ENCODE measurements at regions not wholly inside any gene's neighbourhood (a gene's known extent, or its start where the extent isn't known, plus 50 kb on each side); places are given as distances from the start of the nearest gene placed in this dataset.

DNA sequence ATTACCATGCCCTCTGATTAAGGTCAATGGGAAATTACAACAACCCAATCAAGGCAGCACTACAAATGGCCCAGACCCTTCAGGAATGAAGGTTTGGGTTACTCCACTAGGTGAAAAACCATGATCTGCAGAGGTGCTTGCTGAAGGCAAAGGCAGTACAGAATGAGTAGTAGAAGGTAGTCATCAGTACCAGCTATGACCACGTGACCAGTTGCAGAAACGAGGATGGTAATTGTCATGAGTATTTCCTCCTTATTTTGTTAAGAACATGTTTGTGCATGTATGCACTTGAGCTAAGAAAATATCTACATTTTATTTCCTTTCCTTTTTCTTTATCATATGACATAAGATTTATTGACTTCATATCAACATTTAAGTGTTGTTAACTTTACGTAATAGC lies 607.1 kb downstream of the KCNT2 start:
- H3K4me3 ChIP-seq (ENCODE audit: low read length) = no peak overlapping the region
- H3K36me3 ChIP-seq (ENCODE audit: insufficient read depth, low read depth, low read length) = no peaks in the 10 kb centered on the region; the same call in 1 of the 2 replicates
- H3K27me3 ChIP-seq (ENCODE audit: insufficient read depth, low read length) = no peaks in the 10 kb centered on the region
- H3K9ac ChIP-seq (ENCODE audit: low read depth, low read length) = no peak overlapping the region
- 0 out of 2 replicates have a peak, but pooled peaks cover 2% of the 10 kb centered on the region for H3K9me3 ChIP-seq (ENCODE audit: insufficient read depth, low read depth, low read length)
- peaks cover 12% of the 10 kb centered on the region; the same call in 1 of the 2 replicates for H3K4me1 ChIP-seq (ENCODE audit: insufficient read depth, low read length)
- H3K27ac ChIP-seq (ENCODE audit: low read length) = no peak overlapping the region

DNA sequence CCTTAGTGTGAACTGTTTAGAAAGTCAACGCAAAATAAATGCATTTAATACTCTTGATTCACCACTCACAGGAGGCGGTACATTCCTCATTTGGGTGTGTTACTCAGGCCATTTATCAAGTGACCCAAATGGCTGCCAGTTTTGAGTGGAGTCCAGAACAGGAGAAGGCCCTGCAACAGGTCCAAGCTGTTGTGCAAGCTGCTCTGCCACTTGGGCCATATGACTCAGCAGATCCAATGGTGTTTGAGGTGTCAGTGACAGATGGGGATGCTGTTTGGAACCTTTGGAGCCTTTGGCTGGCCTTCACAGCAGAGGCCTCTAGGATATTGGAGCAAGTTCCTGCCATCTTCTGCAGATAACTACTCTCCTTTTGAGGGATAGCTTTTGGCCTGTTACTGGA lies 609.2 kb downstream of the KCNT2 start:
- peaks cover 6% of the 10 kb centered on the region; the same call in 1 of the 2 replicates for H3K4me1 ChIP-seq (ENCODE audit: insufficient read depth, low read length)
- H3K4me3 ChIP-seq (ENCODE audit: low read length) = no peak overlapping the region
- H3K27me3 ChIP-seq (ENCODE audit: insufficient read depth, low read length) = no peaks in the 10 kb centered on the region
- no peak overlapping the region for H3K9ac ChIP-seq (ENCODE audit: low read depth, low read length)
- H3K36me3 ChIP-seq (ENCODE audit: insufficient read depth, low read depth, low read length) = no peaks in the 10 kb centered on the region; the same call in 1 of the 2 replicates
- 0 out of 2 replicates have a peak, but pooled peaks cover 2% of the 10 kb centered on the region for H3K9me3 ChIP-seq (ENCODE audit: insufficient read depth, low read depth, low read length)
- no peak overlapping the region for H3K27ac ChIP-seq (ENCODE audit: low read length)

DNA sequence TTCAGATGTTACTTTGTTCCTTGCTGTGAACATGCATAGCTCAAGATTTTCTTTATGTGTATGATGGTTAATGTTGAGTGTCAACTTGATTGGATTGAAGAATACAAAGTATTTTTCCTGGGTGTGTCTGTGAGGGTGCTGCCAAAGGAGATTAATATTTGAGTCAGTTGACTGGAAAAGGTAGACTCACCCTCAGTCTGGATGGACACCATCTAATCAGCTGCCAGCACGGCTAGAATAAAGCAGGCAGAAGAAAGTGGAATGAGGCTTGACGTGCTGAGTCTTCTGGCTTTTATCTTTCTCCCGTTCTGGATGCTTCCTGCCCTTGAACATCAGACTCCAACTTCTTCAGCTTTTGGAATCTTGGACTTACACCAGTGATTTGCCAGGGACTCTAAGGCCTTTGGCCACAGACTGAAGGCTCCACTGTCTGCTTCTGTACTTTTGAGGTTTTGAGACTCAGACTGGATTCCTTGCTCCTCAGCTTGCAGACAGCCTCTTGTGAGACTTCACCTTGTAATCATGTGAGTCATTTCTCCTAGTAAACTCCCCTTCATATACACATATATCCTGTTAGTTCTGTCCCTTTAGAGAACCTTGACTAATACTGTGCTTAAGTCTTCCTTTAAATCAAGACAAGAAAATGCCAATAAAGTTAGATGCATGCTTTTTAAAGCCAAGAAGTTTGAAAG lies 626.6 kb downstream of the KCNT2 start:
- no peak overlapping the region for H3K9ac ChIP-seq (ENCODE audit: low read depth, low read length)
- H3K4me3 ChIP-seq (ENCODE audit: low read length) = no peak overlapping the region
- no peaks in the 10 kb centered on the region for H3K9me3 ChIP-seq (ENCODE audit: insufficient read depth, low read depth, low read length)
- no peaks in the 10 kb centered on the region for H3K4me1 ChIP-seq (ENCODE audit: insufficient read depth, low read length)
- H3K27me3 ChIP-seq (ENCODE audit: insufficient read depth, low read length) = no peaks in the 10 kb centered on the region
- no peaks in the 10 kb centered on the region for H3K36me3 ChIP-seq (ENCODE audit: insufficient read depth, low read depth, low read length)
- H3K27ac ChIP-seq (ENCODE audit: low read length) = no peak overlapping the region

DNA sequence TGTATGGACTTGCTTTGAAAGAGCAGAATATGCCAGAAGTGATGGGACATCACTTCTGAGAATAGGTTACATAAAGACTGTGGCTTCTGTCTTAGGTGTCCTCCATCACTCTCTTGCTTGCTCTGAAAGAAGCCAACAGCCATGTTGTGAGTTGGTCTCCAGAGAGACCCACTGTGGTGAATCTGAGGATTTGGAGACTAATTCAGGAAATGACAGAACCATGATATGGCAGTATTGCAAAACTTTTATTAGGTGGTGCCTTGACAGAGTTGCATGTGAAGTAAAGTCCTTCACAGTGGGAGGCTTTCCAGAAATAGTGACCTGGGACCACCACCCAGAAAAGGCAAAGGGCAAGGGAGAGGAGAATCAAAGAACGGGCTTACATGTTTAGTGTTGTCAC lies 628.6 kb downstream of the KCNT2 start:
- H3K4me1 ChIP-seq (ENCODE audit: insufficient read depth, low read length) = no peaks in the 10 kb centered on the region
- no peak overlapping the region for H3K9ac ChIP-seq (ENCODE audit: low read depth, low read length)
- H3K27ac ChIP-seq (ENCODE audit: low read length) = no peak overlapping the region

DNA sequence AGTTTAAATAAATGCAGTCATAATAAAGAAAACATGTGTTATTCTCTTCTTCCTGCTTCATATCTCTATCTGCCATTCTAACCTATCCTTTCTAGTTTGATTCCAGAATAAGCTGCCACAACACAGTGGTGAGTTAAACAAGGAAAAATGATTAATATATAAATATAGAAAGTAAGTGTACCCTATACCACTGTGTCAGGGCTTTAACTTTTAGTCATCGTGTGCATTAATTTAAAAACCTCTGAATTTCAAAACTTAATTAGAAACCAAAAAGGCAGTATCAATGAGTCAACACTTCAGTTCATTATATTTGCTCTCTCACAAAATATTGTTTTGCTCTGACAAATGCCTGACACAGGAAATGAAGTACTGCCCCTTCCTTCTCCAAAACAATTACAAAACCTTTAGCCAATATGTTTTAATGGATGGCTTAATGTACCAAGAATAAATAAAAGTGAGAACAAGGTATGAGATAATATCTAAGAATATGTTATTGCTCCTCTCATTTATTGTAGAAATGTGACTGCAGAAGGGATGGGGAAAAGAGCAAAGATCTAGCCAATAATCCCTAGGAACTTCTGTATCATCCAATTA lies 634.8 kb downstream of the KCNT2 start:
- no peaks in the 10 kb centered on the region for H3K27me3 ChIP-seq (ENCODE audit: insufficient read depth, low read length)
- H3K9me3 ChIP-seq (ENCODE audit: insufficient read depth, low read depth, low read length) = no peaks in the 10 kb centered on the region
- no peak overlapping the region for H3K4me3 ChIP-seq (ENCODE audit: low read length)
- no peak overlapping the region for H3K9ac ChIP-seq (ENCODE audit: low read depth, low read length)
- no peaks in the 10 kb centered on the region for H3K4me1 ChIP-seq (ENCODE audit: insufficient read depth, low read length)
- H3K27ac ChIP-seq (ENCODE audit: low read length) = no peak overlapping the region
- no peaks in the 10 kb centered on the region for H3K36me3 ChIP-seq (ENCODE audit: insufficient read depth, low read depth, low read length)

More for the DNA sequence above, 628.6 kb downstream of the KCNT2 start:
- no peaks in the 10 kb centered on the region for H3K27me3 ChIP-seq (ENCODE audit: insufficient read depth, low read length)
- no peaks in the 10 kb centered on the region for H3K36me3 ChIP-seq (ENCODE audit: insufficient read depth, low read depth, low read length)
- no peak overlapping the region for H3K4me3 ChIP-seq (ENCODE audit: low read length)
- no peaks in the 10 kb centered on the region for H3K9me3 ChIP-seq (ENCODE audit: insufficient read depth, low read depth, low read length)

DNA sequence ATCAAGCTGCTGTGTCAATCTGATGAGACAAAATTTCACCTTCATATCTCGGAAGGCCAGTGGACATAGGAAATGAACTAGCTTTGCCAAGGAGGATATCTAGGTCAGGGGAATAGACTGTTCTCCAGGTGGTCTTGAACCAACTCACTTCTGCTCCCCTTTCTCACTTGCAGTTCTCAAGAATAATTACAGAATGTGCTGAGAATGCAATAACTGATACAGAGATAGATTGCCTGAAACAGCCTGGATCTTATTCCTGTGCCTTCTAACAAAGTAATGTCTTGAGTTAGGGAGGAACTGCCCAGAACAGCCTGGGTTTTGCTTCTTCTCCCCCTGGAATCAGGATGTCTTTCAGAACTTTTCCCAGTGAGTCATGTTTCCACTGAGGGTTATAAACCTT lies 636.7 kb downstream of the KCNT2 start:
- no peak overlapping the region for H3K27ac ChIP-seq (ENCODE audit: low read length)
- H3K27me3 ChIP-seq (ENCODE audit: insufficient read depth, low read length) = no peaks in the 10 kb centered on the region
- no peaks in the 10 kb centered on the region for H3K36me3 ChIP-seq (ENCODE audit: insufficient read depth, low read depth, low read length)
- H3K4me3 ChIP-seq (ENCODE audit: low read length) = no peak overlapping the region
- H3K4me1 ChIP-seq (ENCODE audit: insufficient read depth, low read length) = no peaks in the 10 kb centered on the region
- H3K9me3 ChIP-seq (ENCODE audit: insufficient read depth, low read depth, low read length) = no peaks in the 10 kb centered on the region
- H3K9ac ChIP-seq (ENCODE audit: low read depth, low read length) = no peak overlapping the region

DNA sequence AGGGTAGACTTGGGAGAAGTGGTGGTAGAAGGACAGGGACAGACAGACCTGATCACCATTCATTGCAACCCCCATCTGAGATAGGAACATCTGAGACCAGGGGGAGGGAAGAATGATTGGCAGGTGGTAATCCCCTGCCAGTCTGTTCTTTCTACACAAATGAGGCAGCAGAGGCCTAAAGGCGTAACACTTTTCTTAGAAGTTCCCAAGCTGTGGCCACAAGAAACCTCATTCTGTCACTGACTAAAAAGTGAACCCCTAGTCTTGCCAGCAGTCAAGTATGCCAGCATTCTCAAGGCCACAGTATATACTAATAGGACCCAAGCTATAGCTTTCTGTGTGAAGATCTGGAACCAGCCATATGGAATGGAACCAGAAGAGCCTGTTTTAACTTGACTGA lies 638.0 kb downstream of the KCNT2 start:
- Histone ChIP-seq H3K27me3 (ENCODE audit: insufficient read depth, low read length) (no peaks in the 10 kb centered on the region), H3K27ac (ENCODE audit: low read length) (no peak overlapping the region), H3K9ac (ENCODE audit: low read depth, low read length) (no peak overlapping the region), H3K9me3 (ENCODE audit: insufficient read depth, low read depth, low read length) (no peaks in the 10 kb centered on the region), H3K36me3 (ENCODE audit: insufficient read depth, low read depth, low read length) (no peaks in the 10 kb centered on the region), H3K4me1 (ENCODE audit: insufficient read depth, low read length) (no peaks in the 10 kb centered on the region), H3K4me3 (ENCODE audit: low read length) (no peak overlapping the region)

DNA sequence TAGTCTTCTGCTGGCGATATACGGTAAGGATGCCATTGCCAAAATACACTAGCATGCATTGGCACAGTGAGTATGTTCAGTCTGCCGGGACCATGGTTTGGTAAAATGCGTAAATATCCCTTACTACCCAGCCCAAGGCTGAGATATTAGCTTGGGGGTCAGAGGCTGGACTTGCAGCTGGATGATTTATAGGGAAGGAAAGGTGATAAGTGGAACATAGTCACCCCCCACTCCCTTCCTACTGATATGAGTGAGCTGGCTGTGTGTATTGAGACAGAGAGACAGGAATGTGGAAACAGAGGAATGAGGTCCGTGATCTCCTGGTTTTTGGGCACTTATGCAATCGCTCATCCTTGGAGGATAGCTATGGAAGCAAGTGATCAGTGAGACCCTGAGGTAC lies 642.8 kb downstream of the KCNT2 start:
- H3K4me3 ChIP-seq (ENCODE audit: low read length) = no peak overlapping the region
- no peaks in the 10 kb centered on the region for H3K27me3 ChIP-seq (ENCODE audit: insufficient read depth, low read length)
- no peak overlapping the region for H3K27ac ChIP-seq (ENCODE audit: low read length)
- H3K9ac ChIP-seq (ENCODE audit: low read depth, low read length) = no peak overlapping the region
- H3K36me3 ChIP-seq (ENCODE audit: insufficient read depth, low read depth, low read length) = no peaks in the 10 kb centered on the region
- H3K4me1 ChIP-seq (ENCODE audit: insufficient read depth, low read length) = no peaks in the 10 kb centered on the region
- H3K9me3 ChIP-seq (ENCODE audit: insufficient read depth, low read depth, low read length) = no peaks in the 10 kb centered on the region

DNA sequence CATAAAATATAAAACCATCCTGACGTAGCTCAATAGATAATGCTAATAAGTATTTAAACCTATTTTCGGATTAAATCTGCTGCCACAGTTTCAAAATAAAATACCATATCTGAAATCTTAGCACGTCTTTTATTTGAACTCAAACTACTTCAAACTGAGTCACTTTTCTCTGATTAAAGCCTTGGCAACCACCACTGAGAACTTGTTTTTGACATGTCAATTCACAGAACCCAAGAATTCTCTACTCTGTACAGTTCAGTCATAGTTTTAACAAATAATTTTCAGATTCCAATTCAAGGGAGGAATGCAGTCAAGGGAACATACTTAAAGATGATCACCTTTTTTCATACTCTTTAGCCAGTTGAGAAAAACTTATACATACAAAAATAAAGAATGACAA lies 643.2 kb downstream of the KCNT2 start:
- Histone ChIP-seq H3K4me3 (ENCODE audit: low read length) (no peak overlapping the region), H3K9ac (ENCODE audit: low read depth, low read length) (no peak overlapping the region), H3K27me3 (ENCODE audit: insufficient read depth, low read length) (no peaks in the 10 kb centered on the region), H3K36me3 (ENCODE audit: insufficient read depth, low read depth, low read length) (no peaks in the 10 kb centered on the region), H3K4me1 (ENCODE audit: insufficient read depth, low read length) (no peaks in the 10 kb centered on the region), H3K9me3 (ENCODE audit: insufficient read depth, low read depth, low read length) (no peaks in the 10 kb centered on the region), H3K27ac (ENCODE audit: low read length) (no peak overlapping the region)

DNA sequence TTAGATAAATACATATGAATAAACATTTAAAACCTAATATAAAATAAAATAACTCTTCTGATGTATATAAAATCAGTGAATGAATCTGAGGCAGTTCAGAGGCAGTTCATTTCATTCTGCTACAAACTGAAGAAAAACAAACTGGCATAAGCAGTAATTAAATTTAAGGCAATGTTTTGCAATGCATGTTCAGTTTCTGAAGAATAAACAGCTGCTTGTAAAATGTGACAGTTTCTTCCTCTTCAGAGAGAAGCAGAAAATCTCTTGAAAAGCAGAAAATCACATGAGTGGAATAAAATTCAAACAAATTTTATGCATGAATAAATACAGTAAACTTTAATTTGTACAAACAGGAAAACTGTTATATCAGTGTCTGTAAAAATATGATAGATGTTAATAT lies 643.7 kb downstream of the KCNT2 start:
- Histone ChIP-seq H3K4me1 (ENCODE audit: insufficient read depth, low read length) (no peaks in the 10 kb centered on the region), H3K36me3 (ENCODE audit: insufficient read depth, low read depth, low read length) (no peaks in the 10 kb centered on the region), H3K27me3 (ENCODE audit: insufficient read depth, low read length) (no peaks in the 10 kb centered on the region), H3K4me3 (ENCODE audit: low read length) (no peak overlapping the region), H3K9ac (ENCODE audit: low read depth, low read length) (no peak overlapping the region), H3K27ac (ENCODE audit: low read length) (no peak overlapping the region), H3K9me3 (ENCODE audit: insufficient read depth, low read depth, low read length) (no peaks in the 10 kb centered on the region)

DNA sequence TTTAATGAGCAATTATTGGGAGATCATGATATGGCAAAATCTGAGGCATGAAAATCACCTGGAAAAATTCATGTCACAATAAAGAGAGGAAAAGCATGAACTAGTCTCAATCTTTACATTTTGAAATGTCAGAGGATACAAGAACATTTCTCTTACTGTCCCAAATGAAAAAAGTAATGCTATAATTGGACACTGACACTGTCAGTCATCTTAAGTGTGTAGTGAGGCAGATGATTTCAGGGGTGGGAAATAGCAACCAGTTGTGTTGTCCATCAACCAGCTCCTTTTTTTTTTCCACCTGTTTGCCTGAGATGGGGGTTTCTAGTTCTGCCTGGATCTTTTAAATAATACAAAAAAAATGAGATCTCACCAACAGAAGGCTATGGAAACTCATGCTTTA lies 646.2 kb downstream of the KCNT2 start:
- peaks cover 2% of the 10 kb centered on the region; the same call in 1 of the 2 replicates for H3K4me1 ChIP-seq (ENCODE audit: insufficient read depth, low read length)

DNA sequence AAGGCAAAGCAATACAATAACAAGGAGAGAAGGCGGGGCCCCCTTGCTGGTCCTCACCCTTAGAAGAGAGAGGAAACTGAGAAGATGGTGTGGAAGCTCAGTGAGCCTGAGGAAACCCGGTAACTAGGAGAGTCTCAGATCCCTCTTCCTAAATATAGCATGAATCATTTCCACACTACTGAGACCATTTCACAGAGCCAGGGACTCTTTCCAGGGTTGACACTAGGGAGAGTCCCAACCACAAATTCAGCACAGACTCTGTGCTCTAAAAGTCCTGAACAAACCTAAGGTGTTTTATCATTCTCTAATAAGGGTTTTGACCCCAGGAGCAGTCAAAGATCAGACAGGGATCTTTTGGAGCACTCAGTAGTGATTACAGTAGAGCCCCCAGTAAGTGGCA lies 647.7 kb downstream of the KCNT2 start:
- Histone ChIP-seq H3K4me3 (ENCODE audit: low read length) (no peak overlapping the region), H3K27me3 (ENCODE audit: insufficient read depth, low read length) (no peaks in the 10 kb centered on the region), H3K4me1 (ENCODE audit: insufficient read depth, low read length) (peaks cover 4% of the 10 kb centered on the region; the same call in 1 of the 2 replicates), H3K9ac (ENCODE audit: low read depth, low read length) (no peak overlapping the region), H3K36me3 (ENCODE audit: insufficient read depth, low read depth, low read length) (no peaks in the 10 kb centered on the region), H3K27ac (ENCODE audit: low read length) (no peak overlapping the region), H3K9me3 (ENCODE audit: insufficient read depth, low read depth, low read length) (no peaks in the 10 kb centered on the region)

More for the DNA sequence above, 646.2 kb downstream of the KCNT2 start:
- H3K36me3 ChIP-seq (ENCODE audit: insufficient read depth, low read depth, low read length) = no peaks in the 10 kb centered on the region
- no peak overlapping the region for H3K4me3 ChIP-seq (ENCODE audit: low read length)
- no peaks in the 10 kb centered on the region for H3K9me3 ChIP-seq (ENCODE audit: insufficient read depth, low read depth, low read length)
- no peak overlapping the region for H3K9ac ChIP-seq (ENCODE audit: low read depth, low read length)
- H3K27me3 ChIP-seq (ENCODE audit: insufficient read depth, low read length) = no peaks in the 10 kb centered on the region
- H3K27ac ChIP-seq (ENCODE audit: low read length) = no peak overlapping the region
